Endothelial cell of hepatic sinusoid (primary cell): ENCODE measurements at regions not wholly inside any gene's neighbourhood (a gene's known extent, or its start where the extent isn't known, plus 50 kb on each side); places are given as distances from the start of the nearest gene placed in this dataset.
"Not testable (repeated sequence)": the region's sequence is repeated elsewhere in the genome, so short reads cannot be mapped to it uniquely, and the experiment has no call there.

Source experiments
- in situ Hi-C: cut with HindIII; loops from 2 replicates; pipeline ENCODE4 v1.10.0; 2017; ENCODE audit warnings: low sequenced_read_pairs

- in situ Hi-C loops: no loop called here
These were observed 65.8 kb upstream of the UNC5A start for GRCh38 chr5:176744584-176744965.

- in situ Hi-C loops: no loop called here
These were observed 62.7 kb upstream of the UNC5A start for GRCh38 chr5:176747670-176748072.

- in situ Hi-C loops: no loop called here
These were observed 62.0 kb upstream of the UNC5A start for GRCh38 chr5:176748073-176748966.

- in situ Hi-C loops: no loop called here
These were observed 61.1 kb upstream of the UNC5A start for GRCh38 chr5:176748967-176749935.

GRCh38 chr5:176750144-176750543 lies 60.2 kb upstream of the UNC5A start:
- in situ Hi-C loops: no loop called here

GRCh38 chr5:176754376-176754973 lies 55.9 kb upstream of the UNC5A start:
- in situ Hi-C loops: no loop called here

GRCh38 chr5:176755593-176755992 lies 54.8 kb upstream of the UNC5A start:
- in situ Hi-C loops: not testable (repeated sequence)

- in situ Hi-C loops: not testable (repeated sequence)
These were observed 52.8 kb upstream of the UNC5A start for GRCh38 chr5:176757569-176757968.
